Astrocyte of the spinal cord (primary cell): ENCODE measurements at regions not wholly inside any gene's neighbourhood (a gene's known extent, or its start where the extent isn't known, plus 50 kb on each side); places are given as distances from the start of the nearest gene placed in this dataset.

Experiments used
- DNase-seq: peaks from one replicate; pipeline ENCODE4 v3.0.0; 2011; ENCODE audit warnings: low read depth, low spot score
- H3K4me3 ChIP-seq: 2 replicates; pipeline ENCODE4 v1.5.1; 2011; ENCODE audit warnings: low read depth, mild to moderate bottlenecking, low read length, moderate library complexity
- in situ Hi-C: cut with HindIII; loops from 2 replicates; pipeline ENCODE4 v1.10.0; 2017; ENCODE audit warnings: low sequenced_read_pairs
- TF ChIP-seq, protein P1 (sequence below): IDR thresholded peaks from 2 replicates; pipeline ENCODE4 v1.5.1; 2012; ENCODE audit warnings: low read depth, mild to moderate bottlenecking, low read length, inconsistent platforms

GRCh38 chr1:30024411-30025195 is 698.8 kb downstream of the MATN1 start:
- no peak for DNase-seq
- H3K4me3 ChIP-seq: no peak overlapping the region
- in situ Hi-C loops: no loop called here
- TF ChIP-seq, protein P1, sequence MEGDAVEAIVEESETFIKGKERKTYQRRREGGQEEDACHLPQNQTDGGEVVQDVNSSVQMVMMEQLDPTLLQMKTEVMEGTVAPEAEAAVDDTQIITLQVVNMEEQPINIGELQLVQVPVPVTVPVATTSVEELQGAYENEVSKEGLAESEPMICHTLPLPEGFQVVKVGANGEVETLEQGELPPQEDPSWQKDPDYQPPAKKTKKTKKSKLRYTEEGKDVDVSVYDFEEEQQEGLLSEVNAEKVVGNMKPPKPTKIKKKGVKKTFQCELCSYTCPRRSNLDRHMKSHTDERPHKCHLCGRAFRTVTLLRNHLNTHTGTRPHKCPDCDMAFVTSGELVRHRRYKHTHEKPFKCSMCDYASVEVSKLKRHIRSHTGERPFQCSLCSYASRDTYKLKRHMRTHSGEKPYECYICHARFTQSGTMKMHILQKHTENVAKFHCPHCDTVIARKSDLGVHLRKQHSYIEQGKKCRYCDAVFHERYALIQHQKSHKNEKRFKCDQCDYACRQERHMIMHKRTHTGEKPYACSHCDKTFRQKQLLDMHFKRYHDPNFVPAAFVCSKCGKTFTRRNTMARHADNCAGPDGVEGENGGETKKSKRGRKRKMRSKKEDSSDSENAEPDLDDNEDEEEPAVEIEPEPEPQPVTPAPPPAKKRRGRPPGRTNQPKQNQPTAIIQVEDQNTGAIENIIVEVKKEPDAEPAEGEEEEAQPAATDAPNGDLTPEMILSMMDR: no peak

GRCh38 chr1:30023339-30024022 is 699.9 kb downstream of the MATN1 start:
- no peak overlapping the region for H3K4me3 ChIP-seq
- in situ Hi-C loops: no loop called here
- TF ChIP-seq, protein P1: no peak
- no peak for DNase-seq

DNA sequence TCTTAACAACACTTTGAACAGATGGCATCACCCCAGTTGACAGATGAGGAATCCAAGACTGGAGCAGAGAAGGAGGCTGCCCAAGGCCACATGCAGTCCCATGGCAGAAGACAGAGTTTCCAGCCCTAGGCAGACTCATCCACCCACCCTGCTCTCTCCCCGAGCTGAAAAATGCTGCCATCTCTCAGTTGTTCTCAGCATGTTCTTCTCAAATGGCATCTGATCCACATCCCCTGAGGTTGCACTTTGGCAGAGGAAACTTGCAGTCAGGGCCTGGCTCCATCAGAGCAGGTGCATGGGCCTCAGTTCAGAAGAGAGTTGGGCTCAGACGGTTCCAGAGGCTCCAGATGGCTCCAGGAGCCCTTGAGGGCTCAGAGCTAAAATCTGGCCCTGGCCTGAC is 709.4 kb downstream of the MATN1 start:
- in situ Hi-C loops: no loop called here
- DNase-seq: no peak
- no peak overlapping the region for H3K4me3 ChIP-seq
- TF ChIP-seq, protein P1: no peak

GRCh38 chr1:30012455-30013440 is 710.6 kb downstream of the MATN1 start:
- no peak overlapping the region for H3K4me3 ChIP-seq
- in situ Hi-C loops: no loop called here
- TF ChIP-seq, protein P1: no peak
- DNase-seq: no peak

- DNase-seq: no peak
- no peak overlapping the region for H3K4me3 ChIP-seq
- in situ Hi-C loops: no loop called here
- TF ChIP-seq, protein P1: no peak
Observed at GRCh38 chr1:30011970-30012369, 711.4 kb downstream of the MATN1 start.

DNA sequence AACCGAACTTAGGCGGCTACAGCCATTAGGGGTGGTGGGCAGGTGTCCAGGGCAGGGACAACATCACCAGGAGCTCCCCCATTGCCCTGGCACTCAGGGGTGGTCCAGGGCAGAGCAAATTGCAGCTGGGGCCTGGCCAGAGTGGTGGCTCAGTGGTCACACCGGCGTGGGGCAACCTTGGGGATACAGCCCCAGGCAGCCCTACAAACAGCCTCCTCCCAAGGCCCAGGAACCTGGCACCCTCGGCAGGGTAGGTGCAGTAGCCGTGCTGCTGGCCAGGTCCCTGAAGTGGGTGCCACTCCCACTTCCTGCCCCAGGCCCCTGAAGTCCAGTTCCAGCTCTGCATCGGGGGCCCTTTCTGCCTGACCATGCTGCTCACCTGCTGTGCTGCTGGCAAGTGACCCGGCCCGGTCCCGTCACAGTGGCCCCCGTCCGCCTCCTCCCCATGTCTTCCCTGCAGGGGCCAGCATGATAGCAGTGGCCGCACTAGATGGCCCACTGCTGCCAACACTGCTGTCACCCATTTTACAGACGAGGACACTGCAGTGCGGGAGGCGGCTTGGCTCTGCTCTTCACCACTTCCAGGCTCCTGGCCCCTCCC is 712.8 kb downstream of the MATN1 start:
- DNase-seq: no peak
- TF ChIP-seq, protein P1: no peak
- no peak overlapping the region for H3K4me3 ChIP-seq
- in situ Hi-C loops: no loop called here
